A549 (cell line): ENCODE measurements at regions not wholly inside any gene's neighbourhood (a gene's known extent, or its start where the extent isn't known, plus 50 kb on each side); places are given as distances from the start of the nearest gene placed in this dataset.

Experiments used
- CEBPB ChIP-seq, 2 experiments: fragments of >200 bp in 1 of 2; sonication (Bioruptor Twin) in 1 of 2; formaldehyde crosslinking in 1 of 2; IDR thresholded peaks; 2 replicates each; pipeline ENCODE4 v1.6.1; 2012 to 2016
- CHD2 ChIP-seq: fragments of 150-350 bp; IDR thresholded peaks from 2 replicates; pipeline ENCODE4 v1.6.1; 2014; ENCODE audit warnings: low read length; ENCODE audit not compliant: partially characterized antibody
- CTCF ChIP-seq: fragments of >200 bp; sonication (Bioruptor Twin); formaldehyde crosslinking; IDR thresholded peaks from 3 replicates; pipeline ENCODE4 v1.5.1; 2016
- MAX ChIP-seq: IDR thresholded peaks from 2 replicates; pipeline ENCODE4 v1.6.1; 2012
- NPAS2 ChIP-seq: fragments of 250-450 bp; sonication (Bioruptor Pico); IDR thresholded peaks from 2 replicates; pipeline ENCODE4 v1.8.0; 2022; ENCODE audit warnings: mild to moderate bottlenecking, moderate library complexity, borderline replicate concordance
- POLR2AphosphoS2 ChIP-seq: conservative IDR thresholded peaks from 2 replicates; pipeline ENCODE4 v1.6.1; 2012; ENCODE audit warnings: low read length, improper control_type of control experiment, inconsistent platforms
- REST ChIP-seq: fragments of 200-600 bp; sonication (generic); IDR thresholded peaks from 2 replicates; pipeline ENCODE4 v1.6.1; 2016; ENCODE audit warnings: antibody characterized with exemption, mild to moderate bottlenecking, moderate library complexity
- ZFP36 ChIP-seq: fragments of 450-650 bp; IDR thresholded peaks from 2 replicates; pipeline ENCODE4 v1.6.1; 2014; ENCODE audit warnings: borderline replicate concordance; ENCODE audit not compliant: partially characterized antibody

- TF ChIP-seq POLR2AphosphoS2 = no peak
- TF ChIP-seq CTCF = no peak
- no peak for TF ChIP-seq NPAS2 (CRISPR knock-in tag)
- TF ChIP-seq CEBPB (IDR thresholded peaks at IDR 0.05) = no peak
- no peak for TF ChIP-seq ZFP36
- no peak for TF ChIP-seq CHD2
- no peak for TF ChIP-seq MAX
- no peak for TF ChIP-seq REST
These were observed 305.8 kb upstream of the GULP1 start for GRCh38 chr2:187985923-187986322.
